SK-N-SH (cell line): ENCODE measurements at regions not wholly inside any gene's neighbourhood (a gene's known extent, or its start where the extent isn't known, plus 50 kb on each side); places are given as distances from the start of the nearest gene placed in this dataset.

Source experiments
- CTCF ChIA-PET: fragments of 300-600, 350-600 bp; formaldehyde crosslinking; extraction: SDS; loops from one replicate; lab custom pipeline; 2021; lab: Yijun Ruan, JAX
- POLR2A ChIA-PET: fragments of 350-600 bp; sonication (Branson Sonifier 250); formaldehyde crosslinking; extraction: SDS; loops from one replicate; lab custom pipeline; 2020; ENCODE audit warnings: antibody characterized with exemption, inconsistent platforms; lab: Yijun Ruan, JAX
- DNase-seq: peaks from one replicate; pipeline ENCODE4 v3.0.0; 2012
- H2AFZ ChIP-seq: fragments of 200-600 bp; sonication (generic); 2 replicates; pipeline ENCODE4 v1.8.1; 2016; ENCODE audit warnings: antibody characterized with exemption, mild to moderate bottlenecking, low read depth
- H3F3A ChIP-seq: fragments of 200-600 bp; sonication (generic); replicated peaks from 2 replicates; pipeline ENCODE3; 2016; ENCODE audit warnings: antibody characterized with exemption, mild to moderate bottlenecking; ENCODE audit not compliant: insufficient read depth
- H3K27ac ChIP-seq, 2 experiments: fragments of 200-500 bp in 1 of 2; fragments of 200-600 bp in 1 of 2; sonication (Bioruptor generic) in 1 of 2; sonication (generic), shearing (Covaris generic) in 1 of 2; 2 replicates each; pipeline versions ENCODE4 v1.5.1 to v1.6.1; 2014 to 2016; ENCODE audit warnings: low read depth in 2 of 2, inconsistent platforms in 1 of 2, low read length in 1 of 2, mild to moderate bottlenecking in 1 of 2, mixed read lengths in 1 of 2
- H3K27me3 ChIP-seq: fragments of 200-600 bp; sonication (generic), shearing (Covaris generic); 2 replicates; pipeline ENCODE4 v1.6.1; 2016; ENCODE audit warnings: mixed run types; ENCODE audit not compliant: insufficient read depth
- H3K36me3 ChIP-seq, 2 experiments: fragments of 200-500 bp in 1 of 2; fragments of 200-600 bp in 1 of 2; sonication (Bioruptor generic) in 1 of 2; sonication (generic) in 1 of 2; replicated peaks in 1 of 2; 2 replicates each; pipeline versions ENCODE3 to v1.5.1; 2014 to 2016; ENCODE audit warnings: low read length in 1 of 2, mild to moderate bottlenecking in 1 of 2; ENCODE audit not compliant: insufficient read depth in 2 of 2, control insufficient read depth in 1 of 2
- H3K4me1 ChIP-seq, 2 experiments: fragments of 200-500 bp in 1 of 2; fragments of 200-600 bp in 1 of 2; sonication (Bioruptor generic) in 1 of 2; sonication (generic), shearing (Covaris generic) in 1 of 2; 2 replicates each; pipeline versions ENCODE4 v1.5.1 to v1.6.1; 2014 to 2016; ENCODE audit warnings: low read depth in 1 of 2, low read length in 1 of 2, mixed run types in 1 of 2; ENCODE audit not compliant: insufficient read depth in 2 of 2, control insufficient read depth in 1 of 2
- H3K4me2 ChIP-seq: fragments of 200-600 bp; sonication (generic), shearing (Covaris generic); 2 replicates; pipeline ENCODE4 v1.6.1; 2017; ENCODE audit warnings: mixed run types
- H3K4me3 ChIP-seq, 2 experiments: fragments of 200-500 bp in 1 of 2; fragments of 200-600 bp in 1 of 2; sonication (Bioruptor generic) in 1 of 2; sonication (generic), shearing (Covaris generic) in 1 of 2; 2 replicates each; pipeline versions ENCODE4 v1.5.1 to v1.8.1; 2014 to 2016; ENCODE audit warnings: low read depth in 2 of 2, inconsistent platforms in 1 of 2, low read length in 1 of 2, mild to moderate bottlenecking in 1 of 2, mixed read lengths in 1 of 2, moderate library complexity in 1 of 2
- H3K79me2 ChIP-seq: fragments of 200-600 bp; sonication (generic); 2 replicates; pipeline ENCODE4 v1.8.1; 2017; ENCODE audit warnings: mild to moderate bottlenecking; ENCODE audit not compliant: insufficient read depth
- H3K9ac ChIP-seq: fragments of 200-600 bp; sonication (generic); 2 replicates; pipeline ENCODE4 v1.6.1; 2017; ENCODE audit warnings: mixed run types
- H3K9me2 ChIP-seq: fragments of 200-600 bp; sonication (generic); 2 replicates; pipeline ENCODE4 v1.6.1; 2017; ENCODE audit warnings: mixed run types
- H3K9me3 ChIP-seq: fragments of 200-600 bp; sonication (generic); 2 replicates; pipeline ENCODE4 v1.6.1; 2017; ENCODE audit warnings: mixed run types, mild to moderate bottlenecking, moderate library complexity
- H4K20me1 ChIP-seq: fragments of 200-600 bp; sonication (generic); 2 replicates; pipeline ENCODE4 v1.6.1; 2017; ENCODE audit warnings: mild to moderate bottlenecking, mixed run types; ENCODE audit not compliant: insufficient read depth
- CHD2 ChIP-seq: fragments of 150-350 bp; IDR thresholded peaks from 2 replicates; pipeline ENCODE4 v1.6.1; 2018; ENCODE audit warnings: low read length; ENCODE audit not compliant: partially characterized antibody
- EP300 ChIP-seq, 2 experiments: IDR thresholded peaks; 2 replicates each; pipeline versions ENCODE4 v1.4.0 to v1.6.1; 2012; ENCODE audit warnings: borderline replicate concordance in 1 of 2, low read depth in 1 of 2, low read length in 1 of 2
- FOXJ3 ChIP-seq: sonication (generic); formaldehyde crosslinking; IDR thresholded peaks from 2 replicates; pipeline ENCODE4 v1.5.1; 2020; ENCODE audit warnings: mild to moderate bottlenecking, missing genetic modification reagents
- FOXM1 ChIP-seq: IDR thresholded peaks from 2 replicates; pipeline ENCODE4 v1.4.0; 2012; ENCODE audit warnings: low read depth, mild to moderate bottlenecking
- GABPA ChIP-seq: IDR thresholded peaks from 2 replicates; pipeline ENCODE4 v1.4.0; 2012; ENCODE audit warnings: low read depth, mild to moderate bottlenecking
- GATA2 ChIP-seq: sonication (generic); formaldehyde crosslinking; IDR thresholded peaks from 2 replicates; pipeline ENCODE4 v1.5.0; 2020; ENCODE audit warnings: mild to moderate bottlenecking, missing genetic modification reagents
- IRF3 ChIP-seq: fragments of 150-350 bp; IDR thresholded peaks from 2 replicates; pipeline ENCODE4 v1.6.1; 2016; ENCODE audit warnings: mild to moderate bottlenecking, low read depth, low read length
- MAX ChIP-seq: IDR thresholded peaks from 2 replicates; pipeline ENCODE4 v1.4.0; 2012; ENCODE audit warnings: low read depth
- MEF2A ChIP-seq: IDR thresholded peaks from 2 replicates; pipeline ENCODE4 v1.4.0; 2012; ENCODE audit warnings: low read depth, borderline replicate concordance
- MXI1 ChIP-seq: IDR thresholded peaks from 2 replicates; pipeline ENCODE4 v1.6.1; 2012; ENCODE audit warnings: mild to moderate bottlenecking, low read depth, low read length, improper control_type of control experiment
- PBX3 ChIP-seq: IDR thresholded peaks from 2 replicates; pipeline ENCODE4; 2012
- POLR2AphosphoS5 ChIP-seq: IDR thresholded peaks from 2 replicates; pipeline ENCODE4 v1.6.1; 2012; ENCODE audit warnings: low read depth, low read length
- RAD21 ChIP-seq: IDR thresholded peaks from 2 replicates; pipeline ENCODE4 v1.6.1; 2012; ENCODE audit warnings: mild to moderate bottlenecking, low read length
- REST ChIP-seq: IDR thresholded peaks from 2 replicates; pipeline ENCODE4 v1.6.1; 2012; ENCODE audit warnings: mild to moderate bottlenecking, low read depth, low read length, moderate library complexity
- RFX5 ChIP-seq: IDR thresholded peaks from 2 replicates; pipeline ENCODE4 v1.6.1; 2012; ENCODE audit warnings: mild to moderate bottlenecking, improper control_type of control experiment, low read length
- SIN3A ChIP-seq: IDR thresholded peaks from 2 replicates; pipeline ENCODE4 v1.6.1; 2012; ENCODE audit warnings: low read depth, mild to moderate bottlenecking, low read length, moderate library complexity, borderline replicate concordance
- SMC3 ChIP-seq: IDR thresholded peaks from 2 replicates; pipeline ENCODE4 v1.6.1; 2012; ENCODE audit warnings: low read depth, low read length, improper control_type of control experiment
- TAF1 ChIP-seq: IDR thresholded peaks from 2 replicates; pipeline ENCODE4 v1.6.1; 2012; ENCODE audit warnings: low read depth, mild to moderate bottlenecking, low read length, moderate library complexity, borderline replicate concordance
- TEAD4 ChIP-seq: IDR thresholded peaks from 2 replicates; pipeline ENCODE4 v1.4.0; 2012; ENCODE audit warnings: mild to moderate bottlenecking, borderline replicate concordance; ENCODE audit not compliant: insufficient read depth
- YY1 ChIP-seq: IDR thresholded peaks from 2 replicates; pipeline ENCODE4 v1.4.0; 2012; ENCODE audit warnings: low read depth, mild to moderate bottlenecking
- ZBTB33 ChIP-seq: IDR thresholded peaks from 2 replicates; pipeline ENCODE4 v1.4.0; 2012; ENCODE audit warnings: low read depth, borderline replicate concordance
- WGBS: methylation state at CpG from one replicate; pipeline ENCODE4 v1.1.6; 2017; ENCODE audit warnings: low lambda C conversion rate; 5-methylcytosine and 5-hydroxymethylcytosine counted together

GRCh38 chr6:168249746-168250145 lies 69.8 kb downstream of the DACT2 start (continued):
- TF ChIP-seq IRF3 (no peak), MXI1 (no peak), GATA2 (CRISPR knock-in tag) (no peak), GABPA (no peak), MAX (no peak), SMC3 (no peak)

- Histone ChIP-seq H3K9me3 (no peaks in the 10 kb centered on the region), H3K9ac (no peak overlapping the region)
- whole genome bisulfite sequencing, result 39% methylated on average over 9 of the region's 9 CpGs
Observed at GRCh38 chr6:168248148-168248620, 71.4 kb downstream of the DACT2 start.

More at GRCh38 chr6:168248148-168248620, 71.4 kb downstream of the DACT2 start:
- no peak for DNase-seq
- CTCF ChIA-PET, result no interaction called here
- Histone ChIP-seq H3K4me2 (no peak overlapping the region), H3K27me3 (no peaks in the 10 kb centered on the region), H4K20me1 (no peaks in the 10 kb centered on the region), H2AFZ (no peak overlapping the region), H3K4me3 (no peak overlapping the region), H3K27ac (no peak overlapping the region; a peak in 1 of 4 replicates), H3K36me3 (no peaks in the 10 kb centered on the region), H3F3A (no peaks in the 10 kb centered on the region), H3K79me2 (no peaks in the 10 kb centered on the region), H3K4me1 (peaks cover 0 to 13% of the 10 kb centered on the region in 2 experiments; a peak in 2 of 4 replicates), H3K9me2 (no peaks in the 10 kb centered on the region)
- POLR2A ChIA-PET, result interaction anchor here (1.0 kb wide), 1 partner anchor 16 kb away, joined by 3 read pairs; no protein-coding TSS in a partner anchor
- TF ChIP-seq YY1 (no peak), POLR2AphosphoS5 (no peak), ZBTB33 (no peak), RAD21 (no peak), TEAD4 (no peak), FOXM1 (no peak), EP300 (IDR thresholded peaks at IDR 0.05; ENCODE audit: borderline replicate concordance in 1 of 2, low read depth in 1 of 2, low read length in 1 of 2) (no peak), CHD2 (no peak), RFX5 (no peak), MAX (no peak), FOXJ3 (CRISPR knock-in tag) (no peak), TAF1 (no peak), REST (no peak), SIN3A (no peak), MEF2A (no peak), PBX3 (no peak), MXI1 (no peak)
